Prostate gland (tissue), 2 donors: ENCODE measurements at regions not wholly inside any gene's neighbourhood (a gene's known extent, or its start where the extent isn't known, plus 50 kb on each side); places are given as distances from the start of the nearest gene placed in this dataset.

Experiments used
- DNase-seq: peaks from one replicate; pipeline ENCODE4 v3.0.0-alpha.2; 2019; ENCODE audit warnings: low spot score
- H3K27ac ChIP-seq, 2 donors: fragments of 200-600 bp; sonication (generic); 2 replicates each; pipeline ENCODE4 v1.5.1; 2017 to 2019
- H3K27me3 ChIP-seq: fragments of 200-600 bp; sonication (generic); replicated peaks from 2 replicates; pipeline ENCODE4 v1.5.1; 2019; ENCODE audit not compliant: insufficient read depth
- H3K36me3 ChIP-seq, 2 donors: fragments of 200-600 bp; sonication (generic); 1 replicate in 1 of 2; 2 replicates in 1 of 2; pipeline versions ENCODE4 v1.5.1 to v1.8.1; 2017 to 2019
- H3K4me1 ChIP-seq: fragments of 200-600 bp; sonication (generic); replicated peaks from 2 replicates; pipeline ENCODE4 v1.5.1; 2019
- H3K4me3 ChIP-seq, 2 donors: fragments of 200-600 bp; sonication (generic); 2 replicates each; pipeline ENCODE4 v1.5.1; 2017 to 2019
- H3K9me3 ChIP-seq: fragments of 200-600 bp; sonication (generic); 2 replicates; pipeline ENCODE4 v1.5.1; 2017
- POLR2A ChIP-seq: fragments of 450-650 bp; IDR thresholded peaks from one replicate; pipeline ENCODE4 v1.6.1; 2016; ENCODE audit warnings: antibody characterized with exemption, mild to moderate bottlenecking
- POLR2AphosphoS5 ChIP-seq: sonication (generic); formaldehyde crosslinking; IDR thresholded peaks from one replicate; pipeline ENCODE4 v1.6.1; 2017; ENCODE audit warnings: antibody characterized with exemption
- WGBS: methylation state at CpG from one replicate; pipeline ENCODE4 v1.1.5; 2018; 5-methylcytosine and 5-hydroxymethylcytosine counted together
- intact Hi-C: fragments of 100-400 bp; cut with DNase I; formaldehyde crosslinking; loops from one replicate; pipeline ENCODE4 v1.14.2; 2022
- TF ChIP-seq, protein P1 (sequence below), 4 experiments: fragments of 200-600 bp in 2 of 4; fragments of 450-650 bp in 2 of 4; sonication (generic) in 2 of 4; IDR thresholded peaks; 1 replicate in 3 of 4; 2 replicates in 1 of 4; pipeline ENCODE4 v1.5.1; 2016 to 2019; ENCODE audit warnings: antibody characterized with exemption in 4 of 4, mild to moderate bottlenecking in 2 of 4, moderate library complexity in 2 of 4

DNA sequence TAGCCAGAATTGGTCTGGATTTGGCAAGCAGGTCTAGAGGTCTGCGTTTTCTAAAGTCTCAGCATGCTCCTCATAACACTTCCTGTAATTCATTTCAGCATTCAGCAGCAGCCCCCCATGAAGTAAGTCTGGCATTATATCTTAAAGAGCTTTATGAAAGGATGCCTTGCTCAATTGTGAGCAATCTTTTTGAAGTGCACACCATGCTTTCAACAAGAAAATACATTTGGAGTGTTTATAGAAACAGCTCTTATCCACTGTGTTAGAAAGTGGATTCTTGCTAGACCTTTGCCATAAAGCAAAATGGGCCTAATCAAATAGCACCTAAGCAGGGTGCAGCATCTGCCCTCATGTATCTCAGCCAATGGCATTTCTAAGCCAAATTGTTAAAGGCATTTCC lies 378.0 kb upstream of the AKR1E2 start:
- H3K9me3 ChIP-seq = no peaks in the 10 kb centered on the region
- intact Hi-C loops = no loop called here
- H3K36me3 ChIP-seq = no peaks in the 10 kb centered on the region
- WGBS = 58% methylated on average over 1 of the region's 1 CpG
- no peak for DNase-seq
- TF ChIP-seq POLR2AphosphoS5 (no peak), POLR2A (no peak)
- TF ChIP-seq, protein P1, sequence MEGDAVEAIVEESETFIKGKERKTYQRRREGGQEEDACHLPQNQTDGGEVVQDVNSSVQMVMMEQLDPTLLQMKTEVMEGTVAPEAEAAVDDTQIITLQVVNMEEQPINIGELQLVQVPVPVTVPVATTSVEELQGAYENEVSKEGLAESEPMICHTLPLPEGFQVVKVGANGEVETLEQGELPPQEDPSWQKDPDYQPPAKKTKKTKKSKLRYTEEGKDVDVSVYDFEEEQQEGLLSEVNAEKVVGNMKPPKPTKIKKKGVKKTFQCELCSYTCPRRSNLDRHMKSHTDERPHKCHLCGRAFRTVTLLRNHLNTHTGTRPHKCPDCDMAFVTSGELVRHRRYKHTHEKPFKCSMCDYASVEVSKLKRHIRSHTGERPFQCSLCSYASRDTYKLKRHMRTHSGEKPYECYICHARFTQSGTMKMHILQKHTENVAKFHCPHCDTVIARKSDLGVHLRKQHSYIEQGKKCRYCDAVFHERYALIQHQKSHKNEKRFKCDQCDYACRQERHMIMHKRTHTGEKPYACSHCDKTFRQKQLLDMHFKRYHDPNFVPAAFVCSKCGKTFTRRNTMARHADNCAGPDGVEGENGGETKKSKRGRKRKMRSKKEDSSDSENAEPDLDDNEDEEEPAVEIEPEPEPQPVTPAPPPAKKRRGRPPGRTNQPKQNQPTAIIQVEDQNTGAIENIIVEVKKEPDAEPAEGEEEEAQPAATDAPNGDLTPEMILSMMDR (IDR thresholded peaks at IDR 0.05) = no peak
- H3K27ac ChIP-seq = no peak overlapping the region
- no peaks in the 10 kb centered on the region for H3K4me1 ChIP-seq
- H3K27me3 ChIP-seq = no peaks in the 10 kb centered on the region
- no peak overlapping the region for H3K4me3 ChIP-seq

DNA sequence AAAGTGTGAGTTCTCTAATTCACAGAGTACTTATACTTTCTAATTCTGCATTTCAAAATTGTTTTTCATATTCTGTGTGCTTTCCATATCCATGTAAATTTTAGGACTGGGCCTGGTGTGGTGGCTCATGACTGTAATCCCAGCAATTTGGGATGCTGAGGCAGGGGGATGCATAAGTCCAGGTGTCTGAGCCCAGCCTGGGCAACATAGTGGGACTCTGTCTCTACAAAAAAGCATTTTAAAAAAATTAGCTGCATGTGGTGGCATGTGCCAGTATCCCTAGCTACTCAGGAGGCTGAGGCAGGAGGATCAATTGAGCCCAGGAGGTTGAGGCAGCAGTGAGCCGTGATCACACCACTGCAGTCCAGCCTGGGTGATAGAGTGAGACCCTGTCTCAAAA lies 382.6 kb upstream of the AKR1E2 start:
- 94% methylated on average over 1 of the region's 1 CpG for WGBS
- no peaks in the 10 kb centered on the region for H3K4me1 ChIP-seq
- H3K4me3 ChIP-seq = no peak overlapping the region
- TF ChIP-seq, protein P1 (IDR thresholded peaks at IDR 0.05) = no peak
- TF ChIP-seq POLR2A (no peak), POLR2AphosphoS5 (no peak)
- H3K27ac ChIP-seq = no peak overlapping the region
- H3K27me3 ChIP-seq = no peaks in the 10 kb centered on the region
- no peaks in the 10 kb centered on the region for H3K9me3 ChIP-seq
- intact Hi-C loops = no loop called here
- DNase-seq = no peak
- no peaks in the 10 kb centered on the region for H3K36me3 ChIP-seq

- no peak for TF ChIP-seq POLR2AphosphoS5
- TF ChIP-seq, protein P1 (IDR thresholded peaks at IDR 0.05) = no peak
- TF ChIP-seq POLR2A = no peak
- H3K9me3 ChIP-seq = no peaks in the 10 kb centered on the region
- WGBS = 92% methylated on average over 4 of the region's 4 CpGs
- no peaks in the 10 kb centered on the region for H3K27me3 ChIP-seq
- H3K27ac ChIP-seq = no peak overlapping the region
- no peaks in the 10 kb centered on the region for H3K36me3 ChIP-seq
- intact Hi-C loops = no loop called here
- H3K4me3 ChIP-seq = no peak overlapping the region
- no peaks in the 10 kb centered on the region for H3K4me1 ChIP-seq
- DNase-seq = no peak
Measured at GRCh38 chr10:4442296-4442695, 383.7 kb upstream of the AKR1E2 start.

DNA sequence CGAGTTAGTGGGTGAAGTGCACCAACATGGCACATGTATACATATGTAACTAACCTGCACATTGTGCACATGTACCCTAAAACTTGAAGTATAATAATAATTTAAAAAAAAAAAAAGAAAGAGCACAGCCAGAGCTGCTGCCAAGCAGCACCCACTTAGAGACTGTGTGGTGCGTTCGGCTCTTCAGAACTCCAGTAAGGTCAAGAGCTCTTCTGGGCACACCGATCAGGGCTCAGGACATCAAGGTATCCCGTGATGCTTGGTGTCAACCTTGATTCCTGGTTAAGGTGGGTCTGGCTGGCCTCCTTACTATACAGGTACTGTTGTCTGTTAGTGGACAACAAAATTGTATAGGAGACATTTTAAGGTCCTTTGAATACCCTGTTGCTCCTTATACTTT lies 385.7 kb upstream of the AKR1E2 start:
- no peak for DNase-seq
- WGBS = 94% methylated on average over 5 of the region's 5 CpGs
- intact Hi-C loops = no loop called here

DNA sequence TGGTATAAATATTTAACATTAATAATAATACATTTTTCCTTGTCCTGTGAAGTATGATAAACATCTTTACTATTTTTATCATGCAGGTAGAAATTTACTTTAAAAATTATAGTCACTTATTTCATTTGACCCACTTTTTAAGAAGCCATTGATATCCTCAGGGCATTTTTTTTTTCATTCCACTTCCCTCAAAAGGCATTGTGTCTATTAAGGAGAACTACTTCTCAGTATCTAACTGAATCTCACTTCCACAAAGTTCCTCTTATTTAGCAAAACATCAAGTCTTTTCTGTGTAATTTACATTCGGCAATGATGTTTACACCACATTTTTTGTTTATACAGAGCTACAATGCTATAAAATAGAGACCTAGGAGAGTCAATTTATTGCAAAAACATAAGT lies 388.2 kb upstream of the AKR1E2 start:
- intact Hi-C loops = no loop called here
- no peak overlapping the region for H3K4me3 ChIP-seq
- no peaks in the 10 kb centered on the region for H3K36me3 ChIP-seq
- no peak for DNase-seq
- TF ChIP-seq POLR2AphosphoS5 = no peak
- TF ChIP-seq, protein P1 (IDR thresholded peaks at IDR 0.05) = no peak
- TF ChIP-seq POLR2A = no peak
- no peak overlapping the region for H3K27ac ChIP-seq
- WGBS = 55% methylated on average over 1 of the region's 1 CpG
- H3K9me3 ChIP-seq = no peaks in the 10 kb centered on the region
- H3K4me1 ChIP-seq = no peaks in the 10 kb centered on the region
- no peaks in the 10 kb centered on the region for H3K27me3 ChIP-seq

More for the DNA sequence above, 385.7 kb upstream of the AKR1E2 start:
- Histone ChIP-seq H3K4me1 (no peaks in the 10 kb centered on the region), H3K4me3 (no peak overlapping the region), H3K36me3 (no peaks in the 10 kb centered on the region), H3K27me3 (no peaks in the 10 kb centered on the region), H3K9me3 (no peaks in the 10 kb centered on the region), H3K27ac (no peak overlapping the region)
- TF ChIP-seq, protein P1 (IDR thresholded peaks at IDR 0.05) = no peak
- TF ChIP-seq POLR2AphosphoS5 (no peak), POLR2A (no peak)
